Stimulated activated naive CD4-positive, alpha-beta T cell treated with Interleukin-2 at 50 U/mL for 16 hours (primary cell): ENCODE measurements at regions not wholly inside any gene's neighbourhood (a gene's known extent, or its start where the extent isn't known, plus 50 kb on each side); places are given as distances from the start of the nearest gene placed in this dataset.

ENCODE experiments used
- DNase-seq: peaks from one replicate; lab custom pipeline; 2025; lab: John Stamatoyannopoulos, UW

- no peak for DNase-seq
Measured at GRCh38 chr1:82893712-82894470, 1093.2 kb downstream of the ADGRL2 start.

- DNase-seq, result no peak
Measured at GRCh38 chr1:82880506-82880905, 1079.8 kb downstream of the ADGRL2 start.

- DNase-seq, result no peak
Measured at GRCh38 chr1:82879701-82880305, 1079.1 kb downstream of the ADGRL2 start.

GRCh38 chr1:82875170-82875569 lies 1074.4 kb downstream of the ADGRL2 start:
- no peak for DNase-seq

GRCh38 chr1:82874041-82874440 lies 1073.3 kb downstream of the ADGRL2 start:
- DNase-seq, result no peak

- no peak for DNase-seq
Measured at GRCh38 chr1:82870332-82870731, 1069.6 kb downstream of the ADGRL2 start.

- DNase-seq, result no peak
Measured at GRCh38 chr1:82867781-82868180, 1067.0 kb downstream of the ADGRL2 start.

GRCh38 chr1:82861749-82862148 lies 1061.0 kb downstream of the ADGRL2 start:
- DNase-seq, result no peak

GRCh38 chr1:82858031-82858430 lies 1057.3 kb downstream of the ADGRL2 start:
- DNase-seq, result no peak

GRCh38 chr1:82849460-82849859 lies 1048.7 kb downstream of the ADGRL2 start:
- no peak for DNase-seq

- DNase-seq, result no peak
Measured at GRCh38 chr1:82848043-82848442, 1047.3 kb downstream of the ADGRL2 start.

GRCh38 chr1:82845866-82846265 lies 1045.1 kb downstream of the ADGRL2 start:
- no peak for DNase-seq

- DNase-seq, result no peak
Measured at GRCh38 chr1:82844911-82845827, 1044.4 kb downstream of the ADGRL2 start.

- DNase-seq, result no peak
Measured at GRCh38 chr1:82844447-82844846, 1043.7 kb downstream of the ADGRL2 start.

- no peak for DNase-seq
Measured at GRCh38 chr1:82843876-82844275, 1043.1 kb downstream of the ADGRL2 start.

GRCh38 chr1:82840192-82840591 lies 1039.5 kb downstream of the ADGRL2 start:
- DNase-seq, result no peak

GRCh38 chr1:82837766-82838465 lies 1037.2 kb downstream of the ADGRL2 start:
- DNase-seq, result no peak

GRCh38 chr1:82836973-82837680 lies 1036.4 kb downstream of the ADGRL2 start:
- no peak for DNase-seq

- no peak for DNase-seq
Measured at GRCh38 chr1:82836213-82836972, 1035.7 kb downstream of the ADGRL2 start.

GRCh38 chr1:82830690-82831380 lies 1030.1 kb downstream of the ADGRL2 start:
- DNase-seq, result no peak
